GM12878 (cell line): ENCODE measurements at regions not wholly inside any gene's neighbourhood (a gene's known extent, or its start where the extent isn't known, plus 50 kb on each side); places are given as distances from the start of the nearest gene placed in this dataset.

Source experiments
- ATAC-seq: fragments of 200-7000 bp; cut with Tn5 transposase; 3 replicates; pipeline ENCODE4 v1.9.1; 2020; ENCODE audit warnings: mild to moderate bottlenecking, moderate library complexity
- BruUV-seq: library from RNA; stranded (reverse); fragments of 400-500 nt; replicated peaks from 2 replicates; lab custom pipeline; 2021; lab: Mats Ljungman, UMichigan
- CTCF ChIA-PET: fragments of 300-600 bp; sonication (Branson Sonifier 250); formaldehyde crosslinking; extraction: SDS; loops from one replicate; lab custom pipeline; 2021; ENCODE audit warnings: inconsistent platforms; lab: Yijun Ruan, JAX
- POLR2A ChIA-PET: fragments of 350-600 bp; formaldehyde crosslinking; extraction: SDS; loops from one replicate; lab custom pipeline; 2021; ENCODE audit warnings: inconsistent platforms; lab: Charles Lee
- RAD21 ChIA-PET: fragments of 300-600 bp; sonication (Branson Sonifier 250); formaldehyde crosslinking; loops from one replicate; lab custom pipeline; 2023; ENCODE audit warnings: antibody characterized with exemption; ENCODE audit not compliant: unreplicated experiment; lab: Charles Lee
- SMC1A ChIA-PET: fragments of 300-600 bp; sonication (Branson Sonifier 250); formaldehyde crosslinking; loops from one replicate; lab custom pipeline; 2023; ENCODE audit not compliant: unreplicated experiment, uncharacterized antibody; lab: Charles Lee
- DNase-seq: peaks from one replicate; pipeline ENCODE4 v3.0.0-alpha.2; 2011; ENCODE audit warnings: low read depth, low spot score
- FAIRE-seq: peaks from 3 replicates; lab custom pipeline; 2011; peaks lifted over from hg19 to GRCh38; lab: Jason Lieb, UNC
- H2AFZ ChIP-seq: 2 replicates; pipeline ENCODE4 v1.6.0; 2011; ENCODE audit warnings: low read depth, low read length, control low read depth; ENCODE audit not compliant: control insufficient read depth
- H3K27ac ChIP-seq: 2 replicates; pipeline ENCODE4 v1.5.1; 2011; ENCODE audit warnings: control low read depth; ENCODE audit not compliant: control insufficient read depth, insufficient read depth
- H3K27me3 ChIP-seq, 2 experiments: replicated peaks in 1 of 2; 2 replicates each; pipeline versions ENCODE4 v1.6.0 to v1.6.1; 2011; ENCODE audit warnings: low read length in 1 of 2; ENCODE audit not compliant: control insufficient read depth in 2 of 2, insufficient read depth in 2 of 2
- H3K36me3 ChIP-seq, 2 experiments: 2 replicates each; pipeline ENCODE4 v1.5.1; 2011; ENCODE audit warnings: low read length in 1 of 2; ENCODE audit not compliant: control insufficient read depth in 2 of 2, insufficient read depth in 2 of 2
- H3K4me1 ChIP-seq: 2 replicates; pipeline ENCODE4 v1.6.1; 2011; ENCODE audit warnings: mild to moderate bottlenecking, low read length, moderate library complexity, mixed read lengths; ENCODE audit not compliant: control insufficient read depth, insufficient read depth
- H3K4me2 ChIP-seq: 2 replicates; pipeline ENCODE4 v1.6.0; 2011; ENCODE audit warnings: control low read depth; ENCODE audit not compliant: control insufficient read depth, insufficient read depth
- H3K4me3 ChIP-seq: fragments of 200-600 bp; sonication (generic); 2 replicates; pipeline ENCODE4 v1.5.1; 2016
- H3K79me2 ChIP-seq: 2 replicates; pipeline ENCODE4 v1.6.0; 2011; ENCODE audit warnings: low read length; ENCODE audit not compliant: control insufficient read depth, insufficient read depth
- H3K9ac ChIP-seq: 2 replicates; pipeline ENCODE4 v1.8.0; 2011; ENCODE audit warnings: low read length, control low read depth, mixed read lengths; ENCODE audit not compliant: control insufficient read depth, insufficient read depth
- H3K9me3 ChIP-seq: replicated peaks from 3 replicates; pipeline ENCODE4 v1.5.1; 2011; ENCODE audit warnings: mild to moderate bottlenecking, low read length; ENCODE audit not compliant: control insufficient read depth, insufficient read depth
- H4K20me1 ChIP-seq: 2 replicates; pipeline ENCODE4 v1.6.0; 2011; ENCODE audit not compliant: control insufficient read depth, insufficient read depth
- EED ChIP-seq: sonication (generic); IDR thresholded peaks from 2 replicates; pipeline ENCODE4 v1.6.1; 2016; ENCODE audit warnings: antibody characterized with exemption, low read depth
- EP300 ChIP-seq, 2 experiments: fragments of 150-350 bp in 1 of 2; IDR thresholded peaks; 2 replicates each; pipeline ENCODE4 v1.6.1; 2011 to 2012; ENCODE audit warnings: low read depth in 2 of 2, low read length in 2 of 2, borderline replicate concordance in 1 of 2, improper control_type of control experiment in 1 of 2, inconsistent platforms in 1 of 2; ENCODE audit not compliant: control insufficient read depth in 1 of 2
- FOS ChIP-seq: IDR thresholded peaks from 3 replicates; pipeline ENCODE4 v1.6.1; 2011; ENCODE audit warnings: borderline replicate concordance; ENCODE audit not compliant: insufficient read length; ENCODE audit errors: extremely low read depth
- NFYB ChIP-seq: IDR thresholded peaks from 2 replicates; pipeline ENCODE4 v1.6.1; 2011; ENCODE audit warnings: low read depth, mild to moderate bottlenecking, low read length, improper control_type of control experiment, moderate library complexity; ENCODE audit not compliant: insufficient read depth
- POU2F2 ChIP-seq: IDR thresholded peaks from 3 replicates; pipeline ENCODE4 v1.6.1; 2011; ENCODE audit warnings: low read depth, mild to moderate bottlenecking, low read length, borderline replicate concordance
- TBL1XR1 ChIP-seq: IDR thresholded peaks from 2 replicates; pipeline ENCODE4 v1.6.1; 2012; ENCODE audit warnings: low read depth, low read length, improper control_type of control experiment
- TCF3 ChIP-seq: IDR thresholded peaks from 2 replicates; pipeline ENCODE4 v1.6.1; 2012; ENCODE audit warnings: low read depth, mild to moderate bottlenecking, low read length, borderline replicate concordance; ENCODE audit not compliant: insufficient read depth
- ZNF207 ChIP-seq: fragments of 450-650 bp; IDR thresholded peaks from 2 replicates; pipeline ENCODE4 v1.6.1; 2014; ENCODE audit warnings: antibody characterized with exemption, mild to moderate bottlenecking, borderline replicate concordance
- ZNF687 ChIP-seq: fragments of 450-650 bp; IDR thresholded peaks from 2 replicates; pipeline ENCODE4 v1.6.1; 2017; ENCODE audit warnings: mild to moderate bottlenecking, moderate library complexity
- WGBS: methylation state at CpG from one replicate; pipeline ENCODE4 v1.1.6; 2016; ENCODE audit warnings: low lambda C conversion rate; ENCODE audit not compliant: insufficient replicate concordance, insufficient coverage; ENCODE audit errors: missing lambda C conversion rate; 5-methylcytosine and 5-hydroxymethylcytosine counted together
- in situ Hi-C: fragments of 300-500 bp; cut with MboI; formaldehyde crosslinking; loops from 9 replicates; pipeline ENCODE4 v1.14.3; 2018; ENCODE audit warnings: mixed read lengths
- intact Hi-C: fragments of 100-400 bp; cut with micrococcal nuclease; formaldehyde crosslinking; loops from one replicate; pipeline ENCODE4 v1.14.2; 2022; ENCODE audit not compliant: unreplicated experiment
- TF ChIP-seq, protein P1 (sequence below): fragments of 450-650 bp; conservative IDR thresholded peaks from 2 replicates; pipeline ENCODE4 v1.6.1; 2017; ENCODE audit warnings: mild to moderate bottlenecking, moderate library complexity

DNA sequence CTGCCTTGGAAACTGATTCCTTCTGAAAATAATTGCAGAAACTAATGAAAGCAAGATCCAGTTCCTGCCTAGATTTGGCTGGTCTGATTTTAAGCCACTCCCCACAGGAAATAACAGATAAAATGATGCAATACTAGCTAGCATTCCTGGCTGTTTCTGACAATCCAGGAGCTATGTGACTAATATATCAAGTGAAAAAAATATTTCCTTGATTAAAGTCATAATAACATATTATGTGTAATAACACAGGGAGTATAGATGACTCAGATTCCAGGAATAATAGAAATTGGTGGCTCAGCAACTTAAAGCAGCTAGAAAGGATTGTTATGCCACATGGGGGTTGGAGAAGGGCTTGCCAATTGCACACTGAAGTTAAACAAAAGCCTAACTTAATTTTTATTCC, 182.7 kb upstream of the SALL4 start:
- ChIA-PET CTCF (no interaction called here), SMC1A (interaction anchor here (1.0 kb wide), 1 partner anchor 101 kb away, joined by 3 read pairs; no protein-coding TSS in a partner anchor), RAD21 (no interaction called here), POLR2A (no interaction called here)
- H3K4me3 ChIP-seq = no peak overlapping the region
- ATAC-seq = no peak
- H3K27me3 ChIP-seq = no peaks in the 10 kb centered on the region
- DNase-seq = no peak
- no peaks in the 10 kb centered on the region for H3K36me3 ChIP-seq
- FAIRE-seq = no peak
- H3K9ac ChIP-seq = no peak overlapping the region
- intact Hi-C loops = no loop called here
- in situ Hi-C loops = no loop called here
- H3K4me2 ChIP-seq = no peak overlapping the region
- H4K20me1 ChIP-seq = no peaks in the 10 kb centered on the region
- no peaks in the 10 kb centered on the region for H3K9me3 ChIP-seq
- BruUV-seq = no TSS peak
- no peak overlapping the region for H2AFZ ChIP-seq
- TF ChIP-seq ZNF207 = no peak
- TF ChIP-seq, protein P1, sequence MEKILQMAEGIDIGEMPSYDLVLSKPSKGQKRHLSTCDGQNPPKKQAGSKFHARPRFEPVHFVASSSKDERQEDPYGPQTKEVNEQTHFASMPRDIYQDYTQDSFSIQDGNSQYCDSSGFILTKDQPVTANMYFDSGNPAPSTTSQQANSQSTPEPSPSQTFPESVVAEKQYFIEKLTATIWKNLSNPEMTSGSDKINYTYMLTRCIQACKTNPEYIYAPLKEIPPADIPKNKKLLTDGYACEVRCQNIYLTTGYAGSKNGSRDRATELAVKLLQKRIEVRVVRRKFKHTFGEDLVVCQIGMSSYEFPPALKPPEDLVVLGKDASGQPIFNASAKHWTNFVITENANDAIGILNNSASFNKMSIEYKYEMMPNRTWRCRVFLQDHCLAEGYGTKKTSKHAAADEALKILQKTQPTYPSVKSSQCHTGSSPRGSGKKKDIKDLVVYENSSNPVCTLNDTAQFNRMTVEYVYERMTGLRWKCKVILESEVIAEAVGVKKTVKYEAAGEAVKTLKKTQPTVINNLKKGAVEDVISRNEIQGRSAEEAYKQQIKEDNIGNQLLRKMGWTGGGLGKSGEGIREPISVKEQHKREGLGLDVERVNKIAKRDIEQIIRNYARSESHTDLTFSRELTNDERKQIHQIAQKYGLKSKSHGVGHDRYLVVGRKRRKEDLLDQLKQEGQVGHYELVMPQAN = no peak
- H3K79me2 ChIP-seq = no peaks in the 10 kb centered on the region
- no peaks in the 10 kb centered on the region for H3K4me1 ChIP-seq
- H3K27ac ChIP-seq = no peak overlapping the region

DNA sequence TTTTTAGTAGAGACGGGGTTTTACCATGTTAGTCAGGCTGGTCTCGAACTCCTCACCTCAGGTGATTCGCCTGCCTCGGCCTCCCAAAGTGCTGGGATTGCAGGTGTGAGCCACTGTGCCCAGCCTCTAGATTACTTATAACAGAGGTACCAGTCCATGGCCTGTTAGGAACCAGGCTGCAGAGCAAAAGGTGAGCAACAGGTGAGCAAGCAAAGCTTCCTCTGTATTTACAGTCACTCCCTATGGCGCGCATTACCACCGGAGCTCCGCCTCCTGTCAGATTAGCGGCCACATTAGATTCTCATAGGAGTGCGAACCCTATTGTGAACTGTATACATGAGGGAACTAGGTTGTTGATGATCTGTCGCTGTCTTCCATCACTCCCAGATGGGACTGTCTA, 178.0 kb upstream of the SALL4 start:
- no peak for ATAC-seq
- in situ Hi-C loops = no loop called here
- BruUV-seq = no TSS peak
- no peak for TF ChIP-seq NFYB
- TF ChIP-seq EP300 (IDR thresholded peaks at IDR 0.05; ENCODE audit: borderline replicate concordance in 1 of 2, control insufficient read depth in 1 of 2, low read depth in 2 of 2, low read length in 2 of 2) = no peak
- no peak for TF ChIP-seq POU2F2
- TF ChIP-seq TCF3 = no peak
- no peak for TF ChIP-seq FOS
- TF ChIP-seq EED = no peak
- no peak for TF ChIP-seq ZNF687
- TF ChIP-seq TBL1XR1 = no peak

More for the DNA sequence above, 178.0 kb upstream of the SALL4 start:
- ChIA-PET SMC1A (no interaction called here), CTCF (no interaction called here), POLR2A (no interaction called here), RAD21 (no interaction called here)
- no peaks in the 10 kb centered on the region for H4K20me1 ChIP-seq
- H3K4me2 ChIP-seq = no peak overlapping the region
- no peak overlapping the region for H3K27ac ChIP-seq
- peaks cover 4% of the 10 kb centered on the region; the same call in 1 of the 3 replicates for H3K9me3 ChIP-seq
- no peaks in the 10 kb centered on the region for H3K79me2 ChIP-seq
- no peaks in the 10 kb centered on the region for H3K27me3 ChIP-seq
- no peak overlapping the region for H3K4me3 ChIP-seq
- no peak overlapping the region for H3K9ac ChIP-seq
- no peaks in the 10 kb centered on the region for H3K36me3 ChIP-seq
- no peak for DNase-seq
- intact Hi-C loops = no loop called here
- no peaks in the 10 kb centered on the region for H3K4me1 ChIP-seq
- FAIRE-seq = no peak
- H2AFZ ChIP-seq = no peak overlapping the region
- WGBS = 77% methylated on average over 11 of the region's 11 CpGs
